Stimulated activated CD4-positive, alpha-beta T cell treated with anti-CD3 and anti-CD28 coated beads, TNF-alpha, amount 100 ng/mL, for 48 hours (primary cell): ENCODE measurements at regions not wholly inside any gene's neighbourhood (a gene's known extent, or its start where the extent isn't known, plus 50 kb on each side); places are given as distances from the start of the nearest gene placed in this dataset.
"Not testable (repeated sequence)": the region's sequence is repeated elsewhere in the genome, so short reads cannot be mapped to it uniquely, and the experiment has no call there.

Experiments
- DNase-seq, 3 donors: peaks; one replicate each; pipeline ENCODE4 v3.0.0-alpha.2; 2020; ENCODE audit warnings: low read depth in 3 of 3

DNA sequence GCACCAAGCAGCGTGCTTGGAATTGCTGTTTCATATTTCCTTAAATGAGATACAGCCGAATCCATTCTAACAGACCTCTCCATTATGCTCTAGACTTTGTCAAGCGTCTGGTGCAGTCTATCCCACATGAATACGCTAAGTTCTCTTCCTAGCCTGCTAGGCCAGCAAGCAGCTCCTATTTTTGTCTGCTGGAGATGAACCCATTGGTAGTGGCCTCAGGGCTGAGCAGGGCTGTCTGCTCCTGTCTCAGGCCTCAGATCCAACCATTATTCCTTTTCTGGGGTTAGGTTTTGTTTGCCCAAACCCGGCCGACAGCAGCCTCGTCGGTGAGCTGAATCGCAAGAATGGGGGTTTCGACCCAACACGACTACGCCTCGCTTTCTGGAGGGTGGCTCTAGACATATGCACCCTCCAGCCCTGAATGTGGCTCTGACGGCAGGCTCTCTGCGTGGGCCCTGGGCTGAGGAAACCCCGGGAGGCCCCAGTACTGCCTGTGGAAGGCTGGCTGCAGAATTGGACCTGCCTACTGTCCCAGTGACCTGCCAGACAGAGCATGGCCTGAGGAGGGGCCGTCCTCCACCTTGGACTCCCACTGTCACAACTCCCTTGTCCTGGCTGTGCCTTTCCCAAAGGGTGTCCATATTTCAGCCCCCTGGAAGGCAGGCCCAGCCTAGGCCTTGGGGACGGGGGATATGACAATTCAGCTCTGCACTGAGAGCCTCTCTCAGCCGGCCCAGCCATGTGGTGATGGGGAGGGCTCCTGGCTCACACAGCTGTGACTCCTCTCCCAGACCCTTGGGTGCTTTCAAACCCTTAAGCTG is 267.9 kb upstream of the TCERG1L start:
- DNase-seq, result no peak

- no peak for DNase-seq
These were observed 268.6 kb upstream of the TCERG1L start for GRCh38 chr10:131580076-131580652.

- DNase-seq, result no peak
These were observed 269.2 kb upstream of the TCERG1L start for GRCh38 chr10:131580674-131581073.

DNA sequence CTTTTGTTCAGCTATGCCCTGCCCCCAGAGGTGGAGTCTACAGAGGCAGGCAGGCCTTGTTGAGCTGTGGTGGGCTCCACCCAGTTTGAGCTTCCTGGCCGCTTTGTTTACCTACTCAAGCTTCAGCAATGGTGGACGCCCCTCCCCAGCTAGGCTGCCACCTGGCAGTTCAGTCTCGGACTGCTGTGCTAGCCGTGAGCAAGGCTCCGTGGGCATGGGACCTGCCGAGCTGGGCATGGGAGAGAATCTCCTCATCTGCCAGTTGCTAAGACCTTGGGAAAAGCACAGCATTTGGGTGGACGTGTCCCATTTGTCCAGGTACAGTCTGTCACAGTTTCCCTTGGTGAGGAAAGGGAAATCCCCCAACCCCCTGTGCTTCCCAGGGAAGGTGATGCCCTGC is 270.0 kb upstream of the TCERG1L start:
- DNase-seq, result not testable (repeated sequence)

DNA sequence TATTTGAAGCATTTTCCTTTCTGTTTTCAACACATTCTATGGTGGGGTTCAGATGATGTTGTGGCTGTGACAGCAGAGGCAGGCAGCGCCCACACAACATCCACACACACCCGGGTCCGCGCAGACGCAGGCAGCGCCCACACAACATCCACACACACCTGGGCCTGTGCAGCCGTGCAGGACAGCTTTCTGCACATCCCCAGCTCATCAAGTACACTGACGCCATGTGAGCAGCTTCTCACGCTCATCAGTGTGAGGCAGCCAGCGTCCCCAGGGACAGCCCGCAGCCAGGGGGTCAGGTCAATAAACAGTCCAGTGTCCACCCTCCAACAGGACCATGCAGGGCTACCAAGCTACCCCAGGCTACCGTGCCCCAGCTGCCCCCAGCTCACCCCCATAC is 272.8 kb upstream of the TCERG1L start:
- DNase-seq, result no peak

DNA sequence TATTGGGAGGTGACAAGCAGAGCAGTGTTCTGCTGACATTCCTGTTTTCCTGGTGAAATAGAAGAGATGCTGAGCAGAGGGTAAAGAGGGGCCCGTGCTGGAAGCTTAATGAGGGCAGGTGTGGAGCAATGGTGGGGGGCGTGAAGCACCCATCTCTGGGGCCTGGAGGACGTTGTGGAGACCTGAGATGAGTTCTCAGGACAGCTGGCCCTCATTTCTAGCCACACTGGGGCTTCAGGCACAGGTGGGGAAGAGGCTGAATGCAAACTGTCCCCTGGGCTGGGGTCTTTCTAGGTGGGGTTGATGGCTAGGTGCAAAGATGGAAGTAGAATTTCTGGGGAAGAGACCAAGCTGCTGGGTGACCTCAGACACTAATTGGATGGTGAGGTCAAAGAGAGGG is 274.2 kb upstream of the TCERG1L start:
- DNase-seq, result no peak

- DNase-seq, result no peak
These were observed 275.4 kb upstream of the TCERG1L start for GRCh38 chr10:131586958-131587357.

- no peak for DNase-seq
These were observed 276.6 kb upstream of the TCERG1L start for GRCh38 chr10:131587976-131588680.

DNA sequence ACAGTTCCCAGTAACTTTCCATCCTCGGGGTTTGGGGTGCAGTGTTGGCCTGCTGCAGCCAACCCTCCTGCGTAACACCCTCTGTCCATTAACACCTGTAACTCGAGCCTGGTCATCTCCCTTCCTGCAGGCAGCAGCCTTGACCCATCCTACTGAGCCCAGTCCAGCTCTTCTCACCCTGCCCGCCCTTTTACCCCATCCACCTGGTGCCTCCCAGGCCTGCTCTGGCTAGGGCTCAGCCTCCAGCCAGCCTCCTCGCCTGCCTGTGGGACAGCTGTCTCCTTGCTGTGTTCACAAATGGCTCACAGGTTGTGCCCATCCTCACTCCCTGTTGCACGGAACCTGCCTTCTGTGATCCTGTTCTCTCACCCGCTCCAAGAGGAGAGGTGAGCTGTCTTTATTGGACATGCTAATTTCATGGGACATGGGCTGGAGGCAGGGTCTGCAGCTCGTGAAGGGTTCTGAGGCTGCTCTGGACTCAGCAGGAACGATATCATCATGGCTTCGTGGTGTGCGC is 277.2 kb upstream of the TCERG1L start:
- no peak for DNase-seq

DNA sequence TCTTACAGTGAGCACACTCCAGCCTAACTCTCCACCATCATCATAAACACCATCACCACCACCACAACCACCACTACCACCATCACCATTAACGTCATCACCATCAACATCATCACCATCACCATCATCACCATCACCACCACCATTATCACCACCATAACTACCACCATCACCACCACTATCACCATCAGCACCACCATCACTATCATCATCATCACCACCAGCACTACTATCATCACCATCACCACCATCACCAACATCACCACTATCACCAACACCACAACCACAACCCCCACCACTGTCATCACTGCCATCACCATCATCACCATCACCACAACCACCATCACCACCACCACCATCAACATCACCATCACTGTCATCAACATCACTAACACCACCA is 279.0 kb upstream of the TCERG1L start:
- DNase-seq, result no peak

DNA sequence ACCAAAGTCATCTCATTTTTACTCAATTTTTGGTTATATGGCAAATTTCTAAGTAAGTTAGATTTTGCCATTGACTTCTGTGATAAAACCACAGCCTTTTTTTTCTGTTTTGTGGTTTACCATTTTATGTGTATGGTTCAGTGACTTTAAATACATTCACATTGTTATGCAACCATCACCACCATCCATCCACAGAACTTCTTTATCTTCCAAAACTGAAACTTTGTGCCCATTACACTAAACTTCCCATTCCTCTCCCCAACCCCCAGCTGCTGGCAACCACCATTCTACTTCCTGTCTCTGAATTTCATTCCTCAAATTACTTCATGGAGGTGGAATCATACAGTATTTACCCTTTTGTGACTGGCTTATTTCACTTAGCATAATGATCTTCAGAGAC is 280.4 kb upstream of the TCERG1L start:
- DNase-seq, result no peak

DNA sequence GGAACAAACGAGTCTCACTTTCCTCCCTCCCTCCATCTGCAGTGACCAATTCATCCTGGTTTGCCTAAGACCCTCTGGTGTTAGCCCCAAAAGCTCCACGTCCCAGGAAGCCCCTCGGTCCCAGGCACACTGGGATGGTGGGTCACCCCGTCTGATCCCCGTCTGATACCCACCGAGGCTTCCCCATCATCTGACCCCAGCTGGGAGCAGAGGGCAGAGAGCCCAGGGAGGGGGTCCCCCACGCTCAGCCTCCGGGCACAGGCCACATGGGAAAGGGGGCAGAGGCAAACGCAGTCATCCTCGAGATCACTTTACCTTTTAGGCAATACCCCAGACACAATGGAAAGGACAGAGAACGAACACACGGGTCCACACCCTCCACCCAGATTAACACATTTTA is 291.6 kb upstream of the PPP2R2D start:
- DNase-seq, result no peak

GRCh38 chr10:131615150-131615549 is 285.7 kb upstream of the PPP2R2D start:
- no peak for DNase-seq

DNA sequence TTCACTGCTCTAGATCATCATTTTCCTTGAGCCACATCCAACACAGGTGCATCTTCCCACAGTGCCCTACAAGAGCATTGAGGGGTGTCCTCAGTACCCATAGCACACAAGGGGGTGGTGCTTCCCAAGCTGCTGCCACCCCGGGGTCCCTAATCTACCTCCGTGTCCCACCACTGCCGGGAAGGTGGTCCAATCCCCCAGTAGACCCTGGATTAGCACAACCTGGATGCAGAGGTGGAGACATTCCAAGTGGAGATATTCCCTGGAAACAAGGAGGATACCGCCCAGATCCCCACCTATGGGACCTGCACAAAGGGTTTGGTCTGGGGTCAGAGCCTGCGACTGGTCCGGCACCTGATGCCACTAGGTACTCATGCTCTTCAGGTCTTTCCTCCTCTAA is 284.8 kb upstream of the PPP2R2D start:
- DNase-seq, result no peak

GRCh38 chr10:131617113-131617858 is 283.5 kb upstream of the PPP2R2D start:
- DNase-seq, result no peak

DNA sequence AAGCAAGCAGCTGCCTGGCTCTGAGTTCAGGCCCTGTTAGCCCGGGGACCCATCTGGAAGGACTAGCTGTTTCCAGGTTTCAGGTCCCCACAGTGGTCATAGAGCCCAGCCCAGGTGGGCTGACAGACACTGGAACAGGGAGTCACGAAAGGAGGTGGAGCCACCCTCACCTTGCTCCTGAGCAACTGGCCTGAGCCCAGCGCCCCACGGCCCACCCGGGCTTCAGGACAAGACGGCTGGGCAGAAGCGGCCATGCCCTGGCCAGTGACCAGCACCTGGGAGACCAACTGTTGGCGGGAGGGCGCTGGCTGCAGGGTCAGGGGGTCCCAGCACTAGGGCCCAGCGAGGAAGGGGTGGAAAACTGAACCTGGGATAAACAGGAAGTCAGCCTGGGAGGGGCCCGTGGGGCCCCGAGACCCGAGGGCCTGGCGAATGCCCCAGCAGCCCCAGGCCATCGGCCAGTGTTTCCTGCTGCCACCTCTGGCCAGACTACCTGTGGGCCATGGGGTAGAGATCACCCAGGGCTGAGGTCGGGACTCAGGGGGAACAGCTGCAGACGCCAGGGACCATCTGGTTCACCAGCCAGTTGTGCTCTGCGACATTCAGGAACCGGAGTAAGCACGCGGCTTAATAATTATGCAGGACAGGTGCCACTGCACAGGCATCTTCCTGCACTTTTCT is 282.1 kb upstream of the PPP2R2D start:
- no peak for DNase-seq

DNA sequence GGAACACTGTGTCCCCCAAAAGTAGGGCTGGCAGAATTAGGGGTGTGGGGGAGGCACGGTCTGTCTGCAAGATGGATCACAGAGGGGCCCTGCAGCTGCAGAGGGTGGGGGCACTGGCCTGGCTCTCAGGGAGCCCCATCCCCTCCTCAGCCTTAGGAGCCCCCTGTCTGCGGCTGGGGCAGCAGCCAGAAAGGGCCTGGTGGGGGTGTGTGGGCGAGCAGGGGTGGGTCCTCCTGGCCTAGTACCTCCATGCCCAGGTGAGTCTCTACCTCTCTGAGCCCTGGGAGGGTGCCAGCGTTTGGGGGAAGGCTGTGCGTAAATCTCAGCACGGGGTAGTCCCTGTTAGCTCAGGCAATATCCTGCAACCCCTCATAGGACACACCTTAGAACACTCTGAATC is 280.5 kb upstream of the PPP2R2D start:
- DNase-seq, result no peak

GRCh38 chr10:131620904-131621303 is 279.9 kb upstream of the PPP2R2D start:
- no peak for DNase-seq

DNA sequence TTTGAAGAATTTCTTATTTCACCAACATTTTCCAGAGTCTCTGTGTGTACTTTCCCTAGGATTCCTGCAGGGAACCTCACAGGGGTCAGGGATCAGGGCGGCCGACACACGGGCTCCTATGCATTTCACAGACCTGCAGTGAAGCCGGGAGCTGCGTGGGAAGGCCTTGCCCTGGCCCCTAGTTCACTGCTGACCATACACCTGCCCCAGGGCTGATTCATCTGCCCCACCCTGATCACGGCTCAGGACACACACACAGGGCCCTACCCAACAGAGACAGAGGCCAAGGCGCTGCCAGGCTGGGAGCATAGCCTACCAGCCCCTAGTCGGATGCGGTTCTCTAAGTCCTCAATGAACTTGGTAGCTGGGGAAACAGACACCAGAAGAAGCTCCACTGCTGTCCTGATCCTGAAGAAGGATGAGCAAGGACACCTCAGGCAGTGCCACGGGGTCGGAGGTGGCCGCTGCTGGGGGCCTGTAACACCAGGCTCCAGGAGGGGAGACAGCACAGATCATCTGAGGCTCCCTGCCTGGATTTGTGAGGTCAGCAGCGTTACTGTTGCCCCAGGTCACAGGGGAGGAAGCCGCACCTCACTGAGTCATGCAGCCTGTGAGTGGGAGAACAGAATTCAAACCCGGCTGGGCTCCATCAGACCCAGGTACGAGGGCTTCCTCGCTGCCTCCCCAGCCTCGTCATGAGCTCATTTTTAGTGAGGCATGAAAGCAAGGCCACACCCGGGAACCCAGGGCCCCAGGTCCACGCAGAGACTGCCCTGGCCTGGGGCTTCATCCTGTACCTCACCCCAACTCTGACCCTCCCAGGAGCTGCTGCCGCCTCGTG is 278.8 kb upstream of the PPP2R2D start:
- no peak for DNase-seq

- no peak for DNase-seq
These were observed 275.8 kb upstream of the PPP2R2D start for GRCh38 chr10:131625041-131625440.

GRCh38 chr10:131626274-131626673 is 274.5 kb upstream of the PPP2R2D start:
- DNase-seq, result no peak
